DND-41 (cell line): ENCODE measurements at regions not wholly inside any gene's neighbourhood (a gene's known extent, or its start where the extent isn't known, plus 50 kb on each side); places are given as distances from the start of the nearest gene placed in this dataset.

ENCODE experiments used
- CTCF ChIP-seq: IDR thresholded peaks from 2 replicates; pipeline ENCODE4 v1.5.1; 2012; ENCODE audit warnings: borderline replicate concordance, low read length, moderate library complexity, mild to moderate bottlenecking; ENCODE audit not compliant: poor library complexity, severe bottlenecking; ENCODE audit errors: extremely low read depth
- EZH2 ChIP-seq: IDR thresholded peaks from 3 replicates; pipeline ENCODE4 v1.6.1; 2012; ENCODE audit warnings: borderline replicate concordance, low read depth, mild to moderate bottlenecking, moderate library complexity, low read length, inconsistent platforms; ENCODE audit not compliant: severe bottlenecking

GRCh38 chr2:17441055-17441771 lies 77.0 kb downstream of the RAD51AP2 start:
- TF ChIP-seq CTCF = no peak
- no peak for TF ChIP-seq EZH2
